ENCODE measurements at regions not wholly inside any gene's neighbourhood (a gene's known extent, or its start where the extent isn't known, plus 50 kb on each side); places are given as distances from the start of the nearest gene placed in this dataset.
A peak's percentile ranks its signal among the peaks of the same experiment; 100 is the strongest.

DNA sequence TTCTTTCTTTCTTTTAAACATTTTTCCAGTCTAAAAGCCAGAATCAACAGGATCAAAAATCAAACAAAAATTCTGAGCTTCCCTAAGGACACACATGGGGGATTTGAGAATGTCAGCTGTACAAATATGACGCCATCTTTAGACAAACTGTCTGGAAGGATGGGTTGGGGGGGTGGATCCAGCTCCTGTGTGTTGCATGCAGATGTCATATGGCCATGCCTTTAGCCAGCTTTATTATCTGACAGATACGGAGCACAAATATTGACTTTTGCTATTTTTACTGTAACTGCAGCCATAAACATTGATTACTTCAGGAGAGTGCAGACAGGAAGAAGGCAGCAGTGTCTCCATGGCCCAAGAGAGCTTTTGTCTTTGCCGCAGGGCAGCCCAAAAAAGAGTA is 279.4 kb upstream of the ELAC2 start:
- peak; percentile 30 for DNase-seq

DNA sequence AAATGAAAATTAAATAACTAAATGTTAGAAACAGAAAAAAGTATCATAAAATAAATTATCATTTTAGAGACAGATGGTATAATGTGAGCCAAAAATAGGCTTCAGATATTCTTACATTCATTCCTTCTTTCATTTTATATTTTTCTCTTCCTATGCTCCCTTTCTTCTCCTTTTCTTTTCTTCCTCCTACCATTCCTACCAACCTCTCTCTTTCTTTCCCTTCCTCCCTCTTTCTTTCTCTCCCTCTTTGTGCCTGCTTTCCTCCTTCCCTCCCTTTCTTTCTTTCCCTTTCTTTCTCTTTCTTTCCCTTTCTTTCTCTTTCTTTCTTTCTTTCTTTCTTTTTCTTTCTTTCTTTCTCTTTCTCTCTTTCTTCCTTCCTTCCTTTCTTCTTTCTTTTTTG is 275.6 kb upstream of the ELAC2 start:
- no peak for DNase-seq

- no peak for DNase-seq
Observed at GRCh38 chr17:13292291-13292690, 274.5 kb upstream of the ELAC2 start.

DNA sequence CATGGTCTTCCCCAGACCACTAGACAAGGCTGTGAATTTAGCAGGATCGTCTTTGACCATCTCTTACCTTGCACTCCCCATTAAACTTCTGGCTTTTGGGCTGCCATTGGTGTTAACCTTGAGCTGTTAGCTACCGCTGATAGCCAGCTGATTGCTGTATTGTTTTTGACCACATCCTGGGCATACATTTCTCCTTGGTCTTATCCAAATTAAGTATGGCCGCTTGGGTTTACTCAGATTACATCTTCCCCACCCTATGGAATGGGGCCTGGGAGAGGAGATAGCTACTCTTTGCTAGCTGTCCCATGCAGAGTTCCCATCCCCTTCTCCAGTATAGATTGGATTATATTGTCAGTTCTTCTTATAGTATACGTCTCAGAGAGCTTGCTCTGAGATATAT is 270.4 kb upstream of the ELAC2 start:
- DNase-seq: no peak

GRCh38 chr17:13287226-13287625 is 269.4 kb upstream of the ELAC2 start:
- DNase-seq: no peak

- no peak for DNase-seq
Observed at GRCh38 chr17:13283606-13284005, 265.8 kb upstream of the ELAC2 start.

GRCh38 chr17:13281626-13282025 is 263.8 kb upstream of the ELAC2 start:
- no peak for DNase-seq

GRCh38 chr17:13273806-13274205 is 256.0 kb upstream of the ELAC2 start:
- no peak for DNase-seq

DNA sequence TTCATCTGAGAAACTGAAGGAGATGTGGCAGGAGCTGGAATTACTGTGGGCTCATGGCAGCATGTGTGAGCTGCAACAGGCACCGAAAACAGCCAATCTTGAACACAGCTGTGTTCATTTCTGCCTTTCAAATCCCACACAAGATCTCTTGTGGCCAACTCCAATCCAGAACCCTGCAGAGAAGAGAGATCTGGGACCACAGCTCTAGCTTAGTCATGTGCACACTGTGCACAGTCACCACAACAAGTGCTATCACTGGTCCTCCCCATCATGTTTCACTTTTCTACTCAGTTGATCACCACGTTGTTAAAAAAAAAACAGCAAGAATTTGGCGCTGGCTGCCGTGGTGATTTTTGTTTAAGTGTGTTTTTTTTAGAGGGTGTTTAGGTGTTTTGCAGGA is 254.5 kb upstream of the ELAC2 start:
- DNase-seq: no peak

GRCh38 chr17:13268791-13269595 is 251.2 kb upstream of the ELAC2 start:
- DNase-seq: no peak

DNA sequence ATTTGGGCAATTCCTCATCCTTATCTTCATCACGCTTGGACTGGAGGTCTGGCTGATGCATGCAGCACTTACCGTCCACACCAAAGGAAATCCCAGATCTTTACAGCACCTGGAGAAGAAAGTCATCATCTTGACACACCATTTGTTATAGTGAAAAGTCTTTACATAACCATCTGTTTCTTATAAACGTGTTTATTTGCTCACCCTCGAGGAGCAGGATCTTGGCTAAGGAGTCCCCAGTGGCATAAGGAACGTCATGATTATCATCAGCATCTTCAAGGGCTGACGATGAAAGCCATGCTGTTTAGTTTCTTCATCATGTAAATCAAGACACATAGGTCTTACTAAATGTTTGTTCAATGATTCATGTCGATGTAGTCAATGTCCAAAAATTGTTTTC is 248.8 kb upstream of the ELAC2 start:
- DNase-seq: no peak

- DNase-seq: no peak
Observed at GRCh38 chr17:13265311-13265710, 247.5 kb upstream of the ELAC2 start.

GRCh38 chr17:13263746-13264145 is 245.9 kb upstream of the ELAC2 start:
- no peak for DNase-seq

DNA sequence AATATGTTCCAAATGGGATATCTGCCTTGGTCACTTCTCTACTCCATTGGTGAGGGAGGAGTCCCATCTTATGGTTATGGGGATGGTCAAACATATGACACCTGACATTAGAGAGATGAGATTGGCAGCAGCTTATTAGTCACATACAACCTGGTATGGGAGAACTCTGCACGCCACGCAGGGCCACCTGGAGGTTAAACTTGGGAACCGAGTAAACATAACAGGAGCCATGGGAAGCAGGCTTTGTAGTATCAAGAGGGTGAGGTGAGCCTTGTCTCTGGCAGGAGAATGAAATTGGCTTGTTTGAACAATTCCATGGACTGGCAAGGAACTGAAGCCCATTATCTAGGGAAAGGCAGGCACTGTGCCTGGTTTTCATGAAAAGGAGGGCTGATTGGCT is 238.7 kb upstream of the ELAC2 start:
- peak; percentile 3 for DNase-seq

- DNase-seq: no peak
Observed at GRCh38 chr17:13253733-13254410, 236.0 kb upstream of the ELAC2 start.

DNA sequence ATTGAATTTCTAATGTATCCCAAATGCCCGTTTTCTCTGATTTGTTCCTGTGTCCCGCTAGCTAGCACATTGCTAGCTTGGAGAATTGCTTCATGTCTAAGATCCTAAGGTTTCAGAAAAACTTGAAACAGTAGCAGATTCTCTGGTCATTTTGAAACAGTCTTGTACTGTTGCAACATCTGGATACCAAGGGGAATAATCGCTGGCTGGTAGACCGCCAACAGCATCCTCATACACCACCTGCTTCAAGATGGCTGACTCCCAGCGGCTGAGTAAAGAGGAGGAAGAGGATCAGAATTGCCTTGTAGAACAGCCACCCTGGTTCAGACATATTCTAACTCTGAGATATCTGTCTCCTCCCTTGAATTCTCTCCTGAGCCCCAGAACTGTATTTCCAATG is 226.7 kb upstream of the ELAC2 start:
- DNase-seq: no peak

GRCh38 chr17:13243585-13243984 is 225.8 kb upstream of the ELAC2 start:
- no peak for DNase-seq

DNA sequence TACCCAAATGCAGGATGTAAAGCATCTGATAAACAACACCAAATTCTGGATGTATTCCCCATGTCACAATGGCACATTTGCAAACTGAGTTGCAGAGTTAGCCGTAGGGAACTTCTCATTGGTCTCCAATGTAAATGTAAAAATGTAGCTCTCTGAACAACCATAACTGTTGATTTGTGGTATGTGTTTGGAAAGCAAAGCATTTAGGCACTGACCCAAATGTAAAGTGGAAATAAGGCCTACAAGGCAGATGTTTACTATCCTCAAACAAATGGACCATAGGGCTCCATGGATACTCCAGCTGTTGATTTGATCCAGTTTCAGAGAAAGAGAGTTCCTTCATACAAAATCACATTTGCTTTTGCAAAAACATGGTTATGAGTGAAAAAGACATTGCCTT is 223.0 kb upstream of the ELAC2 start:
- no peak for DNase-seq

- no peak for DNase-seq
Observed at GRCh38 chr17:13230350-13231264, 212.8 kb upstream of the ELAC2 start.

DNA sequence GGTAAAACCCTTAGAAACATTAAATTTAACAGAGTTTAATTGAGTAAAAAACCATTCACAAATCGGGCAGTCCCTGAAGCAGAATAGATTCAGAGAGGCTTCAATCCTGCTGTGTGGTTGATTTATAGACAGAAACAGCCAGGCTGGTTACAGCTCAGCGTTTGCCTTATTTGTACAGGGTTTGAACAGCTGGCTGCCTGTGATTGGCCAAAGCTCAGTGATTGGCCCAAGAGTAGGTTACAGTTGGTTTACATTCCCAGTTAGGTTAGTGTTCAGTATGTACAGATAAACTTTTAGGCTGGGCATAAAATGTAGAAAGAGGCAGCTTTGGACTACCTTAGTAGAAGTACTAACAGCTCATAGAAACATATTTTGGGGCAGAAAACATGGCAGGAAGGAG is 210.4 kb upstream of the ELAC2 start:
- DNase-seq: no peak

DNA sequence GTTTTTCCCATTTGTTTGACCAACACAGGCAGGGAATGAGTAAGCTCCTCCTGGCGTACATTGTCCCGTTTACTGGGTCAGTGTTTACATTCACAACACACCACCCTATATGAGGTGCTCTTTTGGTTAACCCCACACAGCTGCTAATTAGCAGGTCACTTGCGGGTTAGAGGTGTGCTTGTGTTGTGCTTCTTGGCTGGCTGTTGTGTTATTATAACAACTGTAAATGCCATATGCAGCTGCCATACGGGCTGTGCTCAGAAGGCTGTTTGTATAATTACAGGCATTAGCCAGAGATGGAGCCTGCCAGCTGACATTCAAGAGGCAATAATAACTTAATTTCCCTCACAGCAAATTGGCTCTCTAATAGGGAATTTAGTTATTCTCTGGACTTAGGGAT is 205.1 kb upstream of the ELAC2 start:
- DNase-seq: peak; percentile 70

GRCh38 chr17:13212860-13213259 is 195.0 kb upstream of the ELAC2 start:
- peak; percentile 30 for DNase-seq

- DNase-seq: no peak
Observed at GRCh38 chr17:13209081-13209480, 191.3 kb upstream of the ELAC2 start.

All from NCI-H774 (cell line).